ENCODE measurements at regions not wholly inside any gene's neighbourhood (a gene's known extent, or its start where the extent isn't known, plus 50 kb on each side); places are given as distances from the start of the nearest gene placed in this dataset.

GRCh38 chr3:23704298-23704697 is 101.5 kb upstream of the UBE2E1 start:
- H3K27me3 Mint-ChIP-seq = peaks cover 0 to 17% of the 10 kb centered on the region in 2 donors
- Histone ChIP-seq H3K27me3 (ENCODE audit: insufficient read depth, low read length, poor library complexity, severe bottlenecking) (no peaks in the 10 kb centered on the region), H3K4me3 (ENCODE audit: low read length) (no peak overlapping the region), H3K36me3 (ENCODE audit: insufficient read depth, low read length) (no peaks in the 10 kb centered on the region), H3K9me3 (ENCODE audit: low read length) (no peaks in the 10 kb centered on the region), H3K27ac (ENCODE audit: low read depth, low read length) (no peak overlapping the region), H3K4me1 (ENCODE audit: insufficient read depth, low read length) (no peaks in the 10 kb centered on the region)
- H3K4me1 Mint-ChIP-seq = no peaks in the 10 kb centered on the region
- no peak overlapping the region for H3K4me3 Mint-ChIP-seq
- POLR2A ChIA-PET = no interaction called here
- peaks cover 0 to 3% (median 0%) of the 10 kb centered on the region in 5 donors for H3K9me3 Mint-ChIP-seq
- DNase-seq = no peak
- CTCF ChIA-PET = no interaction called here
- H3K27ac Mint-ChIP-seq = no peak overlapping the region
- H3K36me3 Mint-ChIP-seq = no peaks in the 10 kb centered on the region

- H3K27ac Mint-ChIP-seq = peak overlapping the region in 1 of 8 donors; percentile 7
- Histone ChIP-seq H3K27ac (ENCODE audit: low read depth, low read length) (no peak overlapping the region), H3K27me3 (ENCODE audit: insufficient read depth, low read length, poor library complexity, severe bottlenecking) (no peaks in the 10 kb centered on the region), H3K4me1 (ENCODE audit: insufficient read depth, low read length) (no peaks in the 10 kb centered on the region), H3K4me3 (ENCODE audit: low read length) (no peak overlapping the region), H3K9me3 (ENCODE audit: low read length) (no peaks in the 10 kb centered on the region), H3K36me3 (ENCODE audit: insufficient read depth, low read length) (no peaks in the 10 kb centered on the region)
- H3K4me1 Mint-ChIP-seq = no peaks in the 10 kb centered on the region
- CTCF ChIA-PET = no interaction called here
- no peak for DNase-seq
- H3K9me3 Mint-ChIP-seq = peaks cover 0 to 3% (median 0%) of the 10 kb centered on the region in 5 donors
- H3K36me3 Mint-ChIP-seq = no peaks in the 10 kb centered on the region
- peaks cover 0 to 17% of the 10 kb centered on the region in 2 donors for H3K27me3 Mint-ChIP-seq
- no peak overlapping the region for H3K4me3 Mint-ChIP-seq
- POLR2A ChIA-PET = no interaction called here
Observed at GRCh38 chr3:23706111-23706510, 99.6 kb upstream of the UBE2E1 start.

GRCh38 chr3:23709987-23710386 is 95.8 kb upstream of the UBE2E1 start:
- Mint-ChIP-seq H3K27me3 (peaks cover 3 to 19% of the 10 kb centered on the region in 2 donors), H3K27ac (no peak overlapping the region), H3K4me3 (no peak overlapping the region), H3K9me3 (peaks cover 0 to 3% (median 0%) of the 10 kb centered on the region in 5 donors), H3K4me1 (no peaks in the 10 kb centered on the region), H3K36me3 (no peaks in the 10 kb centered on the region)
- ChIA-PET POLR2A (no interaction called here), CTCF (no interaction called here)
- Histone ChIP-seq H3K4me3 (ENCODE audit: low read length) (no peak overlapping the region), H3K36me3 (ENCODE audit: insufficient read depth, low read length) (no peaks in the 10 kb centered on the region), H3K27ac (ENCODE audit: low read depth, low read length) (no peak overlapping the region), H3K27me3 (ENCODE audit: insufficient read depth, low read length, poor library complexity, severe bottlenecking) (no peaks in the 10 kb centered on the region), H3K9me3 (ENCODE audit: low read length) (no peaks in the 10 kb centered on the region), H3K4me1 (ENCODE audit: insufficient read depth, low read length) (no peaks in the 10 kb centered on the region)
- no peak for DNase-seq

DNA sequence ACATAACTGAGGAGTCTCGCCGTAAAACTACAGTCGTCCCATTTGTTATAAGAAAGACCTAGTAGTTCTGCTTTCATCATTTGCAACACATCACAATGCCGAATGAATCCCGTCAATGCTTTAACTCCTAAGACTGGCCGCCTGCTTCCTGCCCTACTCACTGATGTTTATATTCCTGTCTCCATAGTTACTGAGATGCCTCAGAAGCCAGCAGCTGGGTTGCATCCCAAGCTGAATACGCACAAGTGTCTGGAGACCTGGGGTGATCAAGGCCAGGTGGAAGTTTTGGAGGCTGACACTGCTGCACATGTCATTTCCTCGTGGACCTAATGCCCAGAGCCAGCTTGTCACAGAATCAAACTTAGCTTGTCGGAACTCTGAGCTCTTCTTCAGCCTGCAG is 95.2 kb upstream of the UBE2E1 start:
- Histone ChIP-seq H3K4me1 (ENCODE audit: insufficient read depth, low read length) (no peaks in the 10 kb centered on the region), H3K9me3 (ENCODE audit: low read length) (no peaks in the 10 kb centered on the region), H3K4me3 (ENCODE audit: low read length) (no peak overlapping the region), H3K27me3 (ENCODE audit: insufficient read depth, low read length, poor library complexity, severe bottlenecking) (no peaks in the 10 kb centered on the region), H3K36me3 (ENCODE audit: insufficient read depth, low read length) (no peaks in the 10 kb centered on the region), H3K27ac (ENCODE audit: low read depth, low read length) (no peak overlapping the region)
- ChIA-PET CTCF (no interaction called here), POLR2A (no interaction called here)
- Mint-ChIP-seq H3K36me3 (no peaks in the 10 kb centered on the region), H3K9me3 (peaks cover 0 to 2% (median 0%) of the 10 kb centered on the region in 5 donors), H3K4me1 (no peaks in the 10 kb centered on the region), H3K27me3 (peaks cover 4 to 18% of the 10 kb centered on the region in 2 donors), H3K27ac (peak overlapping the region in 1 of 8 donors; percentile 17), H3K4me3 (no peak overlapping the region)
- DNase-seq = no peak

- Histone ChIP-seq H3K27me3 (ENCODE audit: insufficient read depth, low read length, poor library complexity, severe bottlenecking) (no peaks in the 10 kb centered on the region), H3K36me3 (ENCODE audit: insufficient read depth, low read length) (no peaks in the 10 kb centered on the region), H3K4me3 (ENCODE audit: low read length) (no peak overlapping the region), H3K27ac (ENCODE audit: low read depth, low read length) (no peak overlapping the region), H3K4me1 (ENCODE audit: insufficient read depth, low read length) (no peaks in the 10 kb centered on the region), H3K9me3 (ENCODE audit: low read length) (no peaks in the 10 kb centered on the region)
- ChIA-PET CTCF (no interaction called here), POLR2A (no interaction called here)
- H3K36me3 Mint-ChIP-seq = no peaks in the 10 kb centered on the region
- no peak for DNase-seq
- H3K9me3 Mint-ChIP-seq = peaks cover 0 to 8% (median 0%) of the 10 kb centered on the region in 5 donors
- no peak overlapping the region for H3K27ac Mint-ChIP-seq
- H3K4me1 Mint-ChIP-seq = no peaks in the 10 kb centered on the region
- H3K27me3 Mint-ChIP-seq = peaks cover 8 to 14% of the 10 kb centered on the region in 2 donors
- no peak overlapping the region for H3K4me3 Mint-ChIP-seq
Observed at GRCh38 chr3:23711916-23712494, 93.8 kb upstream of the UBE2E1 start.

GRCh38 chr3:23712656-23713559 is 92.8 kb upstream of the UBE2E1 start:
- H3K9me3 ChIP-seq (ENCODE audit: low read length) = no peaks in the 10 kb centered on the region
- DNase-seq = no peak
- H3K4me1 ChIP-seq (ENCODE audit: insufficient read depth, low read length) = no peaks in the 10 kb centered on the region
- H3K27ac ChIP-seq (ENCODE audit: low read depth, low read length) = no peak overlapping the region
- Mint-ChIP-seq H3K9me3 (peaks cover 0 to 8% (median 0%) of the 10 kb centered on the region in 5 donors), H3K27ac (no peak overlapping the region), H3K4me1 (no peaks in the 10 kb centered on the region), H3K27me3 (peaks cover 8 to 17% of the 10 kb centered on the region in 2 donors), H3K4me3 (no peak overlapping the region), H3K36me3 (no peaks in the 10 kb centered on the region)
- no peak overlapping the region for H3K4me3 ChIP-seq (ENCODE audit: low read length)
- POLR2A ChIA-PET = no interaction called here
- no peaks in the 10 kb centered on the region for H3K27me3 ChIP-seq (ENCODE audit: insufficient read depth, low read length, poor library complexity, severe bottlenecking)
- CTCF ChIA-PET = interaction anchor here (1.1 kb wide), 1 partner anchor 289 kb away, joined by 3 read pairs; no protein-coding TSS in a partner anchor
- H3K36me3 ChIP-seq (ENCODE audit: insufficient read depth, low read length) = no peaks in the 10 kb centered on the region

DNA sequence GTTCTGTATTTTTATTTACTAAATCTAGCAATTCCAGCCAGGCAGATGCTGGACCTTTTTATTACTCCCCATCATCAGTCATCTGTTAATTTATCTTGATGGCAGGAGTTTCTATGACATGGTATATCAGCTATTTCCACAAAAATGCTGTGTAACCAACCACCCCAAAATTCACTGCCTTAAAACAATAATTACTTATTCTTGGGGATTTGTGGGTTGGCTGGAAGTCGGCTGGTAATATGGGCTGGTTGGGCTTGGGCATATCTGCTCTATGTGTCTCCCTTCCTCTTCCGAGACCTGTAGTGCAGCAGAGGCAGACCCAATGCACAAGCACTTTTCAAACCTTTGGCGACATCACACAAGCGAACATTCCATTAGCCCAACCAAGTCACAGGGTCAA is 92.1 kb upstream of the UBE2E1 start:
- Histone ChIP-seq H3K9me3 (ENCODE audit: low read length) (no peaks in the 10 kb centered on the region), H3K4me3 (ENCODE audit: low read length) (no peak overlapping the region), H3K4me1 (ENCODE audit: insufficient read depth, low read length) (no peaks in the 10 kb centered on the region), H3K27ac (ENCODE audit: low read depth, low read length) (no peak overlapping the region), H3K36me3 (ENCODE audit: insufficient read depth, low read length) (no peaks in the 10 kb centered on the region), H3K27me3 (ENCODE audit: insufficient read depth, low read length, poor library complexity, severe bottlenecking) (no peaks in the 10 kb centered on the region)
- Mint-ChIP-seq H3K36me3 (no peaks in the 10 kb centered on the region), H3K4me1 (no peaks in the 10 kb centered on the region), H3K9me3 (peaks cover 0 to 8% (median 0%) of the 10 kb centered on the region in 5 donors), H3K4me3 (no peak overlapping the region), H3K27me3 (peaks cover 8 to 17% of the 10 kb centered on the region in 2 donors), H3K27ac (no peak overlapping the region)
- CTCF ChIA-PET = interaction anchor here (1.1 kb wide), 1 partner anchor 288 kb away, joined by 3 read pairs; no protein-coding TSS in a partner anchor
- DNase-seq = no peak
- POLR2A ChIA-PET = no interaction called here

DNA sequence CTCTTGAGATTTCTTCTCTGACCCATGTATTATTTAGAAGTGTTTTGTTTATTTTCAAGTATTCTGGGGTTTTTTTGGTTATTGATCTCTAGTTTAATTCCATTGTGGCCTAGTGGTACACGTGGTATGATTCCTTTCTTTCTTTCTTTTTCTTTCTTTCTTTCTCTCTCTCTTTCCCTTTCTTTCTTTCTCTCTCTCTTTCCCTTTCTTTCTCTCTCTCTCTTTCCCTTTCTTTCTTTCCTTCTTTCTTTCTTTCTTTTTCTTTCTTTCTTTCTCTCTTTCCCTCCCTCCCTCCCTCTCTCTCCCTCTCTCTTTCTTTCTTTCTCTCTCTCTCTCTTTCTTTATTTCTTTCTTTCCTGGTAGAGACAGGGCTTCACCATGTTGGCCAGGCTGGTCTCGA is 85.7 kb upstream of the UBE2E1 start:
- no peaks in the 10 kb centered on the region for H3K27me3 ChIP-seq (ENCODE audit: insufficient read depth, low read length, poor library complexity, severe bottlenecking)
- no peaks in the 10 kb centered on the region for H3K9me3 ChIP-seq (ENCODE audit: low read length)
- H3K36me3 ChIP-seq (ENCODE audit: insufficient read depth, low read length) = no peaks in the 10 kb centered on the region
- ChIA-PET CTCF (no interaction called here), POLR2A (no interaction called here)
- DNase-seq = no peak
- no peaks in the 10 kb centered on the region for H3K4me1 ChIP-seq (ENCODE audit: insufficient read depth, low read length)
- peaks cover 5 to 7% of the 10 kb centered on the region in 2 donors for H3K27me3 Mint-ChIP-seq
- H3K9me3 Mint-ChIP-seq = peaks cover 0 to 8% (median 0%) of the 10 kb centered on the region in 5 donors
- no peak overlapping the region for H3K27ac Mint-ChIP-seq
- no peak overlapping the region for H3K27ac ChIP-seq (ENCODE audit: low read depth, low read length)
- no peaks in the 10 kb centered on the region for H3K4me1 Mint-ChIP-seq
- H3K36me3 Mint-ChIP-seq = no peaks in the 10 kb centered on the region
- no peak overlapping the region for H3K4me3 Mint-ChIP-seq
- H3K4me3 ChIP-seq (ENCODE audit: low read length) = no peak overlapping the region

Measured in CD8-positive, alpha-beta memory T cell (primary cell).